22Rv1 (cell line): ENCODE measurements at regions not wholly inside any gene's neighbourhood (a gene's known extent, or its start where the extent isn't known, plus 50 kb on each side); places are given as distances from the start of the nearest gene placed in this dataset.

Source experiments
- CTCF ChIP-seq: fragments of 450-650 bp; IDR thresholded peaks from 2 replicates; pipeline ENCODE4 v1.5.1; 2017; ENCODE audit warnings: mild to moderate bottlenecking
- ZFX ChIP-seq: fragments of 450-650 bp; IDR thresholded peaks from 2 replicates; pipeline ENCODE4 v1.6.1; 2017; ENCODE audit warnings: antibody characterized with exemption, borderline replicate concordance

DNA sequence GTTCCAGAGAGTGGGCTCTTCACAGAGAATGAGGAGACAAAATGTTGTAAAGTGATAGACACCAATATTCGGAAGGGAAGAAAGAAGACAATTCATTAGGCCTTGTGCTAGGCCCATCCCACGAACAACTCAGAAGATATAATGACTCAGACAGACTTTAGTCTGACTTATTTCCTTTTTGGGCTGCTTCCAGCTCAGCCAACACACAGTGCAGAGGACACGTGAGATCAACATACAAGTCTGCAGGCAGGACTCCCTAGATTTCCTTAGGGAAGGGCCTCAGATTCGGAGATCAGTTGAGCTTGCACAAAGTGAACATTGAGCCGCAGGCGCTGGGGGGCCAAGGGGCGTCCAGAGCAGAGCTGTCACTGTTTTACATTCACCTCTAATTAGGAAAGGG lies 290.7 kb upstream of the TENM3 start:
- TF ChIP-seq CTCF (no peak), ZFX (no peak)
